H9 (cell line): ENCODE measurements at regions not wholly inside any gene's neighbourhood (a gene's known extent, or its start where the extent isn't known, plus 50 kb on each side); places are given as distances from the start of the nearest gene placed in this dataset.

Experiments used
- DNase-seq: peaks from one replicate; pipeline ENCODE4 v3.0.0-alpha.2; 2017
- H2AFZ ChIP-seq: one replicate; pipeline ENCODE4 v1.6.1; 2013; ENCODE audit warnings: mild to moderate bottlenecking, low read length, control low read depth, moderate library complexity
- H2AK5ac ChIP-seq: 2 replicates; pipeline ENCODE4 v1.6.1; 2013; ENCODE audit warnings: low read length, control low read depth, mixed read lengths; ENCODE audit not compliant: insufficient read length
- H2BK120ac ChIP-seq: one replicate; pipeline ENCODE4 v1.6.1; 2013; ENCODE audit warnings: low read depth, mild to moderate bottlenecking, low read length, control low read depth, inconsistent platforms; ENCODE audit not compliant: poor library complexity, severe bottlenecking
- H2BK12ac ChIP-seq: 2 replicates; pipeline ENCODE4 v1.6.1; 2013; ENCODE audit warnings: low read length, control low read depth, mixed read lengths, low read depth; ENCODE audit not compliant: insufficient read length
- H2BK15ac ChIP-seq: 2 replicates; pipeline ENCODE4 v1.6.1; 2013; ENCODE audit warnings: low read depth, low read length, control low read depth
- H2BK20ac ChIP-seq: one replicate; pipeline ENCODE4 v1.6.1; 2013; ENCODE audit warnings: low read depth, mild to moderate bottlenecking, low read length, control low read depth, inconsistent platforms; ENCODE audit not compliant: poor library complexity, severe bottlenecking
- H2BK5ac ChIP-seq: 2 replicates; pipeline ENCODE4 v1.6.1; 2013; ENCODE audit warnings: low read length, control low read depth, mixed read lengths; ENCODE audit not compliant: insufficient read length
- H3K14ac ChIP-seq: 2 replicates; pipeline ENCODE4 v1.6.1; 2013; ENCODE audit warnings: low read length, control low read depth; ENCODE audit not compliant: insufficient read depth
- H3K18ac ChIP-seq: 2 replicates; pipeline ENCODE4 v1.6.1; 2013; ENCODE audit warnings: low read depth, mild to moderate bottlenecking, mixed read lengths, low read length, control low read depth; ENCODE audit not compliant: insufficient read length
- H3K23ac ChIP-seq: 2 replicates; pipeline ENCODE4 v1.6.1; 2013; ENCODE audit warnings: low read length, control low read depth, mixed read lengths, low read depth; ENCODE audit not compliant: insufficient read length
- H3K23me2 ChIP-seq: 2 replicates; pipeline ENCODE4 v1.6.1; 2013; ENCODE audit warnings: low read depth, mild to moderate bottlenecking, mixed read lengths, low read length, control low read depth; ENCODE audit not compliant: insufficient read length, poor library complexity, severe bottlenecking
- H3K27ac ChIP-seq: 2 replicates; pipeline ENCODE4 v1.5.1; 2013; ENCODE audit warnings: low read length, control low read depth, mixed read lengths, low read depth; ENCODE audit not compliant: insufficient read length
- H3K27me3 ChIP-seq: 2 replicates; pipeline ENCODE4 v1.6.1; 2013; ENCODE audit warnings: low read length, control low read depth, inconsistent platforms; ENCODE audit not compliant: insufficient read depth
- H3K4ac ChIP-seq: 2 replicates; pipeline ENCODE4 v1.6.1; 2013; ENCODE audit warnings: low read depth, mild to moderate bottlenecking, control low read depth, inconsistent platforms, low read length, moderate library complexity
- H3K4me1 ChIP-seq: 2 replicates; pipeline ENCODE4 v1.6.1; 2013; ENCODE audit warnings: low read length, control low read depth, inconsistent platforms; ENCODE audit not compliant: insufficient read depth
- H3K4me2 ChIP-seq: 2 replicates; pipeline ENCODE4 v1.6.1; 2013; ENCODE audit warnings: low read length, control low read depth, mixed read lengths; ENCODE audit not compliant: insufficient read length, insufficient read depth
- H3K56ac ChIP-seq: 2 replicates; pipeline ENCODE4 v1.6.1; 2013; ENCODE audit warnings: low read depth, mild to moderate bottlenecking, mixed read lengths, low read length, control low read depth; ENCODE audit not compliant: insufficient read length
- H3K79me1 ChIP-seq: 2 replicates; pipeline ENCODE4 v1.6.1; 2013; ENCODE audit warnings: low read depth, mild to moderate bottlenecking, moderate library complexity, low read length, control low read depth, inconsistent platforms; ENCODE audit not compliant: insufficient read depth, poor library complexity, severe bottlenecking
- H3K79me2 ChIP-seq: 2 replicates; pipeline ENCODE4 v1.6.1; 2013; ENCODE audit warnings: low read length, control low read depth, inconsistent platforms; ENCODE audit not compliant: insufficient read depth
- H3K9ac ChIP-seq: 2 replicates; pipeline ENCODE4 v1.6.1; 2013; ENCODE audit warnings: low read length, control low read depth, mixed read lengths; ENCODE audit not compliant: insufficient read length; ENCODE audit errors: extremely low read depth
- H3K9me3 ChIP-seq: one replicate; pipeline ENCODE4 v1.6.1; 2013; ENCODE audit warnings: low read depth, low read length, inconsistent platforms; ENCODE audit not compliant: control insufficient read depth
- H3T11ph ChIP-seq: one replicate; pipeline ENCODE4 v1.6.1; 2013; ENCODE audit warnings: mild to moderate bottlenecking, low read length, control low read depth, inconsistent platforms
- H4K20me1 ChIP-seq: one replicate; pipeline ENCODE4 v1.6.1; 2013; ENCODE audit not compliant: control insufficient read depth, insufficient read length, insufficient read depth
- H4K5ac ChIP-seq: 2 replicates; pipeline ENCODE4 v1.6.1; 2013; ENCODE audit warnings: low read depth, mild to moderate bottlenecking, mixed read lengths, low read length, control low read depth; ENCODE audit not compliant: insufficient read length
- H4K8ac ChIP-seq: replicated peaks from 2 replicates; pipeline ENCODE4 v1.6.1; 2013; ENCODE audit warnings: low read length, control low read depth, mixed read lengths, low read depth; ENCODE audit not compliant: insufficient read length
- H4K91ac ChIP-seq: 2 replicates; pipeline ENCODE4 v1.6.1; 2013; ENCODE audit warnings: low read depth, mild to moderate bottlenecking, moderate library complexity, mixed read lengths, low read length, control low read depth; ENCODE audit not compliant: insufficient read length
- H3K27ac Mint-ChIP-seq, 3 experiments: 2 replicates in 2 of 3; 3 replicates in 1 of 3; pipeline ENCODE4 v1.8.0; 2020 to 2021; ENCODE audit warnings: mixed read lengths in 3 of 3, mild to moderate bottlenecking in 1 of 3, moderate library complexity in 1 of 3
- H3K27me3 Mint-ChIP-seq: 2 replicates; pipeline ENCODE4 v1.8.0; 2021; ENCODE audit warnings: low read depth, mild to moderate bottlenecking, moderate library complexity, mixed read lengths
- H3K36me3 Mint-ChIP-seq, 3 experiments: 2 replicates in 2 of 3; 3 replicates in 1 of 3; pipeline ENCODE4 v1.8.0; 2020 to 2021; ENCODE audit warnings: low read depth in 3 of 3, mixed read lengths in 3 of 3; ENCODE audit not compliant: insufficient read depth in 1 of 3
- H3K4me1 Mint-ChIP-seq, 2 experiments: 2 replicates each; pipeline ENCODE4 v1.8.0; 2020; ENCODE audit warnings: mixed read lengths in 2 of 2
- H3K4me3 Mint-ChIP-seq, 2 experiments: 2 replicates in 1 of 2; 3 replicates in 1 of 2; pipeline ENCODE4 v1.8.0; 2020 to 2021; ENCODE audit warnings: mild to moderate bottlenecking in 2 of 2, mixed read lengths in 2 of 2, moderate library complexity in 1 of 2
- H3K9me3 Mint-ChIP-seq, 2 experiments: 2 replicates in 1 of 2; 3 replicates in 1 of 2; pipeline ENCODE4 v1.8.0; 2020; ENCODE audit warnings: mild to moderate bottlenecking in 2 of 2, mixed read lengths in 2 of 2, moderate library complexity in 1 of 2
- WGBS: extraction: QIAGEN DNeasy Blood & Tissue Kit; methylation state at CpG from one replicate; pipeline ENCODE4 v1.1.7; 2013; ENCODE audit warnings: missing lambda C conversion rate, low lambda C conversion rate, mixed read lengths; ENCODE audit not compliant: insufficient read length; ENCODE audit errors: extremely low coverage; 5-methylcytosine and 5-hydroxymethylcytosine counted together
- TF ChIP-seq, protein P1 (sequence below): fragments of 200-600 bp; sonication (generic); conservative IDR thresholded peaks from 3 replicates; pipeline ENCODE4 v1.8.0; 2021; ENCODE audit warnings: antibody characterized with exemption, mild to moderate bottlenecking

- peaks cover 63% of the 10 kb centered on the region for H3K27me3 Mint-ChIP-seq
- Histone ChIP-seq H3K56ac (no peak overlapping the region), H3K23ac (no peak overlapping the region), H3K9me3 (no peaks in the 10 kb centered on the region), H3T11ph (no peak overlapping the region), H4K91ac (no peak overlapping the region), H3K79me1 (no peaks in the 10 kb centered on the region), H3K4me1 (no peaks in the 10 kb centered on the region), H2AFZ (no peak overlapping the region), H3K9ac (no peak overlapping the region), H2BK20ac (no peak overlapping the region), H4K20me1 (no peaks in the 10 kb centered on the region), H3K14ac (no peak overlapping the region), H3K18ac (no peak overlapping the region), H3K23me2 (no peaks in the 10 kb centered on the region), H3K27me3 (no peaks in the 10 kb centered on the region), H4K8ac (no peak overlapping the region), H3K79me2 (no peaks in the 10 kb centered on the region), H3K4me2 (no peak overlapping the region), H3K4ac (no peak overlapping the region), H2AK5ac (no peak overlapping the region), H2BK5ac (no peak overlapping the region), H3K27ac (no peak overlapping the region), H2BK15ac (no peak overlapping the region), H4K5ac (no peak overlapping the region), H2BK12ac (no peak overlapping the region), H2BK120ac (no peak overlapping the region)
- no peak overlapping the region for H3K27ac Mint-ChIP-seq
- peaks cover 0 to 5% (median 2%) of the 10 kb centered on the region in 3 experiments; a peak in 2 of 7 replicates for H3K36me3 Mint-ChIP-seq
- whole genome bisulfite sequencing = no CpG with 5 or more reads among the region's 7 CpGs
- no peak for DNase-seq
- peaks cover 11 to 12% of the 10 kb centered on the region in 2 experiments; a peak in 3 of 4 replicates for H3K4me1 Mint-ChIP-seq
- H3K9me3 Mint-ChIP-seq = peaks cover 6 to 7% of the 10 kb centered on the region in 2 experiments
- TF ChIP-seq, protein P1, sequence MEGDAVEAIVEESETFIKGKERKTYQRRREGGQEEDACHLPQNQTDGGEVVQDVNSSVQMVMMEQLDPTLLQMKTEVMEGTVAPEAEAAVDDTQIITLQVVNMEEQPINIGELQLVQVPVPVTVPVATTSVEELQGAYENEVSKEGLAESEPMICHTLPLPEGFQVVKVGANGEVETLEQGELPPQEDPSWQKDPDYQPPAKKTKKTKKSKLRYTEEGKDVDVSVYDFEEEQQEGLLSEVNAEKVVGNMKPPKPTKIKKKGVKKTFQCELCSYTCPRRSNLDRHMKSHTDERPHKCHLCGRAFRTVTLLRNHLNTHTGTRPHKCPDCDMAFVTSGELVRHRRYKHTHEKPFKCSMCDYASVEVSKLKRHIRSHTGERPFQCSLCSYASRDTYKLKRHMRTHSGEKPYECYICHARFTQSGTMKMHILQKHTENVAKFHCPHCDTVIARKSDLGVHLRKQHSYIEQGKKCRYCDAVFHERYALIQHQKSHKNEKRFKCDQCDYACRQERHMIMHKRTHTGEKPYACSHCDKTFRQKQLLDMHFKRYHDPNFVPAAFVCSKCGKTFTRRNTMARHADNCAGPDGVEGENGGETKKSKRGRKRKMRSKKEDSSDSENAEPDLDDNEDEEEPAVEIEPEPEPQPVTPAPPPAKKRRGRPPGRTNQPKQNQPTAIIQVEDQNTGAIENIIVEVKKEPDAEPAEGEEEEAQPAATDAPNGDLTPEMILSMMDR = no peak
- H3K4me3 Mint-ChIP-seq = no peak overlapping the region
Measured at GRCh38 chr1:181189245-181189644, 100.7 kb downstream of the IER5 start.
